Stimulated activated CD4-positive, alpha-beta T cell treated with anti-CD3 and anti-CD28 coated beads, Interleukin-1b, Interleukin-23, amount 100 ng/mL, for 24 hours (primary cell): ENCODE measurements at regions not wholly inside any gene's neighbourhood (a gene's known extent, or its start where the extent isn't known, plus 50 kb on each side); places are given as distances from the start of the nearest gene placed in this dataset.

Experiments
- DNase-seq, 4 experiments: peaks; one replicate each; pipeline ENCODE4 v3.0.0-alpha.2; 2020; ENCODE audit warnings: low read depth in 4 of 4, low spot score in 1 of 4

GRCh38 chr5:171600741-171601265 is 181.4 kb downstream of the FGF18 start:
- no peak for DNase-seq

DNA sequence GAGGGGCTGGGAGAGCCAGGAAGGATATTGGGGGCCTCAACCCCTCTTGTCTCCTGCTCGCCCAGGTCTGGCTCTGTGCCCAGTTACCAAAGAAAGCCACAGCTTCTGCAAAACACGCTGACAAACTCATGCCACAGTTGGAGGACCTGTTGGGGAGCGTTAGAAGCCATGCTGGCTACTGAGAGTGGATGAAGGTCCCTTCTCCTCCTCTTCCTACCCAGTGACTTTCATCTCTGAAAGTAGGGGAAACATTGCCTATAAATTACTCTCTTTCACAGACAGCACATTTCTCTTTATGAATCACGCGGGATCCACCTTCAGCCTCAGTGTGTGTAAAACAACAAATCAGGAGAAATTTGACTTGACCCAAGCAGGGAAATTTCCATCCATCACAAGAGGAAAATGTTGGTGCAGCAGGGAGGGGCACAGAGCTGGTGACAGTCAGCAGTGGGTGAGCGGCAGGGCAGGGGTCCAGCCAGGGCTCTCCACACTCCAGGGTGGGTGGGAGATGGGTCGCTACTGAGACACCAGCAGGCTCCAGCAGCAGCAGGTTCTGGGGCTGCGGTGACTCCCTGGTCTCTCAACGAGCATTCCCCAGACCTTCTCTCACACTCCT is 181.9 kb downstream of the FGF18 start:
- DNase-seq: peak in 1 of 4 experiments; percentile 17

DNA sequence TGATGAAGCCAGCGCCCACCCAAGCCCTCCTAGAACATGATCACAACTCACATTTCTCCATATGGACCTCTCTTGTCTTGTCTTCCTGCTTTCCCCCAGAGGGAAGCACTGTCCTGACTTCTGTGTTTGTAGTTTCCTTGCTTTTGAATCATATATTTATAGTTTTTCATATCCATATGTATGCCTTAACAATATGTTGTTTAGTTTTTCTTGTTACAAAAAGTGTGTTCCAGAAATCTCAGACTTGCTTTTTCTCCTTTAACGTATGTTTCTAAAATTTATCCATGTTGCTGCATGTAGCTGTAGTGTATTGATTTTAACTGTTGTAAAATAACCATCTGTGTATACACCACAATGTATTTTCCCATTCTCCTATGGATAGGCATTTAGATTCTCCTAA is 182.0 kb upstream of the SMIM23 start:
- DNase-seq: no peak

GRCh38 chr5:171604195-171604594 is 181.4 kb upstream of the SMIM23 start:
- no peak for DNase-seq

GRCh38 chr5:171606414-171607024 is 179.1 kb upstream of the SMIM23 start:
- DNase-seq: no peak

- no peak for DNase-seq
These were observed 177.8 kb upstream of the SMIM23 start for GRCh38 chr5:171607863-171608262.

GRCh38 chr5:171609806-171610452 is 175.7 kb upstream of the SMIM23 start:
- DNase-seq: no peak

DNA sequence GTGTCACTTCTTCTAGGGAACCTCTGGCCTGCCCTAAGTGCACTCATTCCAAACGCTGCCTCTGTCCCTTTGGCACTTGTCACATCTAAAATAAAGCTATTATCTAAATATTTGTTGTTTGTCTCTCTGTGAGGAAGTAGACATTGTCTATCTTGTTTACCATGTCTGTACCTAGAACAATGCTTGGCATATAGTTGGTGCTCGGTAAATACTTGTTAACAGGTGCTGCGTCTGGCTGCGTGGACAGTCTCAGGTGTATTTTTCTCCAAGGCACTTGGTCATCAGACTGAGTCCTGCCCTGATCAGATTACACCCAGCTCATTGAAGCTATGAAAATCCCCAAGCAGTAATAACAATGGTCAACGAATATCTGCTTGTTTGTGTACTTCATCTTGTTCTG is 174.9 kb upstream of the SMIM23 start:
- DNase-seq: no peak

GRCh38 chr5:171612749-171613148 is 172.9 kb upstream of the SMIM23 start:
- no peak for DNase-seq

DNA sequence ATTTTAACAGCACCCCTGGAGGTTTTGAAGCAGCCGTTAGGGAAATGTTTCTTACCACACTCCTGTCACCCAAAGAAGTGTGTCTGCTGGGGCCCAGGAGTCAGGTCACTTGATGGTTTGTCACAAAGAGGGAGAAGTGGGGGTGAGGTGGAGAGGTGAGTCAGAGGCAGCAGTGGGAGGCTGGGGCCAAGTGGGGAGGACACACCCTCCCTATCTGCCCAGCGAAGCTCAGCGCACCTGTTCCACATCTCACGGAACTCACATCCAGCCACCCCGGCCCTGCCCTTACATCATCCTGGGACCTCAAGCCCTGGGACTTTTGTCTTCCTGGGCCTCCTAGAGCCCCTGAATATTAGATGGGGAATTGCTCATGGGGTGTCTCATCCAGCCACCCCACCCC is 171.1 kb upstream of the SMIM23 start:
- no peak for DNase-seq

DNA sequence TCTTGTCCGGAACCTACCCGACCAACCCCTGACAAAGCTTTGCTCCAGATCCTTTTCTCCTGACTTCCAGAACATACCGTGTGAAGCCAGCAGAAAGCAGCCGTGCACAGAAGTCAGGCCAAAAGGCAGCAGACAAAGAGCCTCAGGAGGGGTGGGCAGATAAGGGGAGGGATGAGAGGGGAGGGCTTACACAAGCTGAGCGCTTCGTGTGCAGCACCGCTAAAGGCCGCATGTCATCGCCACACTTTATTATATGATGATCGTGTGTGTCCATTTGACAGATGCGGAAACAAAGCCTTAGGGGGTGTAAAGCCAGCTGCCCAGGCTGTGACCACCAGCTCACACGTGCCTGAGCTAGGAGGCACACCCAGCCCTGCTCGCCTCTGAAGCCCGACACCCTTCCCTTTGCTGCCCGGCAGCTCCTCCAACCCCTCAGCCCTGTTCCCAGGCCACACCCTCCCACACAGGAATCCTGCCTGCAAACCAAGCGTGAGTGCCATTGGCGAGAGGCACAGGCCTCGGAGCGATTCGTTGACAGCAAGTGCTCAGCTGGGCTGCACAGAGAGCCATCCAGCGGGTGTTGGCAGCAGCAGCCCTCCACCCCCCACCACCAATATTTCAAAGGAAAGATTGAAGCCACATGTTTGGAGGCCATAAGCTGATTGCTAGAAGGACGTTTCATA is 170.5 kb upstream of the SMIM23 start:
- no peak for DNase-seq

GRCh38 chr5:171615705-171616640 is 169.6 kb upstream of the SMIM23 start:
- DNase-seq: no peak

DNA sequence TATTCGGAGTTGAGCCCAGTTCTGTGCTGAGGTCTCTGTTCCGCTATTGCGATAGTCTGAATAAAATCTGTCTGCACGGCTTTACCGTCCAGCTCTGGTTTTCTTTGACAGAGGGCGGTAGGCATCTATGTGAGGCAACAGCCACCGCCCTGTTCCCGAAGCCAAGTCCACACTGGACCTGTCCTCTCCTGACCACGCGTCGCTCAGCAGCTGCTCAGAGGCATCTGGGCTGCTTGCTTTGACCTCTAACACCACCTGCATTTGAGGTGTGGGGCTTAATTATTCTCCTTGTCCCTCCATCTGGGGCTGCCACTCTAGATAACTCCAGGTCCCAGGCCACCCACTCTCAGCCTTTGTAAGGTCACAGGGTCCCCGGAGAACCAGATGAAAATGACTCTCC is 168.4 kb upstream of the SMIM23 start:
- no peak for DNase-seq

DNA sequence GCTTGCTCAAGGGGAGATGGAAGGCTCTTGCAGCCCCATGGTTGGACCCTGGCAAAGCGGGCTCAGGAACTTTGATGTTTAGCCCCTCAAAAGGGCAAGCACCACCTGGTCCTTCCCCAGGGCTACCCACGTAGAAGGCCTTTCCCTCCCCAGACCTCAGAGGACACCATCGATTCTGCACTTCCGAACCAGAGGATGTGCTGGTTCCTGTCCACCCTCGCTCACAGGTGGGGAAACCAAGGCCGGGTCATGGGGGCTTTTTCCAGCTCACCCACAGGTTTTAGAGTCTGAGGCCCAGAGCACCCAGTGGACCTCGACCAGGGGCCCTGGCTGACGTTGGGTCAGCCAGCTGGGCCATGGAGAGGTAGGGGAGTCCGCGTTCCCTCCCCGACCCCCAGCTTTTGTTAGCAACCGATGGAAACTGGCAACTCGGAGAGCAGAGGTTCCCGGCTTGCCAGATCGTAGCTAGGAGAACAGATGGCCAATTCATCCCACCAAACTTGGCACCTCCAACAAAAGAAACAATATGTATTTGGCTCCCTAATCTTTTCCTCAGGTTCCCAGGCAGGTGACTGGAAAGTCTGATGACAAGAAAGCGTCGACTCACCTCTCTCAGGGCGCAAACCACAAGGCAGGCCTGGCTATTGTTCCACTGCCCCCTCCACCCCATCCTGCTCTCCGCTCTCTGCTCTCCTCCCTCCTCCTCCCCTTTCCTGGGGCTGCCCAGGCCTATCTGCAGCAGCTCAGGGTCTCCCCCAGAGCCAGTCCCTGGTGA is 167.6 kb upstream of the SMIM23 start:
- DNase-seq: no peak

GRCh38 chr5:171619196-171619595 is 166.4 kb upstream of the SMIM23 start:
- DNase-seq: no peak

- no peak for DNase-seq
These were observed 165.9 kb upstream of the SMIM23 start for GRCh38 chr5:171619744-171620143.

DNA sequence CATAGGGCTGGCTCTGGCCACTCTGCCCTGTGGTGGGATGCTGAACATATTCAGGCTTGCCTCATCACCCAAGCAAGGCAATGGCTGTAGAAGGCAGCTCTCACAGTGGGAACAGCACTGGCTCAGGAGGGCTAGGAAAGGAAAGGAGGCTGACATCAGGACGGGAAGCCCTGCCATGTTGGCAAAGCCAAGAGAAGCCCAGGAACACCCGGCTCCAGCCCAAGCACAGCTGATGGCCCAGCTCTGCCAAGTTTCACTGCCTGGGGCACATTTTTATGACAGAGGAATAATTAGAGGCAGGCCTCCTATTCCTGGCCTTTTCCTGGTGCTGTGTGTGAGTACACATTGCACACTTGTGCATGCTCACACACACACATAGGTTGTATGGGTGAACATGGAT is 163.6 kb upstream of the SMIM23 start:
- no peak for DNase-seq

DNA sequence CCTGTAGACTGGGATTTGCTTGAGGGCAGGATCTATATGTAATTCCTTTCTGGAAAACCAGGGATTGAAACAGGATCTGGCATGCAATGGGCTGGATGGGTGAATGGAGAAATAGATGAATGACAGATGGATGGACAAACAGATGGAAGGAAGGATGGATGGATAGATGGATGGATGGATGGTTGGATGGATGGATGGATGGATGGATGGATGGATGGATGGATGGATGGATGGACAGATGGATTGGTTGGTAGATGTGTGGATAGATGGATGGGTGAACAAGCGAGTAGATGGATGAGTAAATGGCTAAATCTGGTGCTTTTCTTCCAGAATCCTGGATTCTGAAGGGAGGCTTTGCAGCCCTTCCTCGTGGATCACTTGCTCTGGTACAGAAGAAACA is 162.5 kb upstream of the SMIM23 start:
- no peak for DNase-seq

- no peak for DNase-seq
These were observed 162.0 kb upstream of the SMIM23 start for GRCh38 chr5:171623551-171624097.

DNA sequence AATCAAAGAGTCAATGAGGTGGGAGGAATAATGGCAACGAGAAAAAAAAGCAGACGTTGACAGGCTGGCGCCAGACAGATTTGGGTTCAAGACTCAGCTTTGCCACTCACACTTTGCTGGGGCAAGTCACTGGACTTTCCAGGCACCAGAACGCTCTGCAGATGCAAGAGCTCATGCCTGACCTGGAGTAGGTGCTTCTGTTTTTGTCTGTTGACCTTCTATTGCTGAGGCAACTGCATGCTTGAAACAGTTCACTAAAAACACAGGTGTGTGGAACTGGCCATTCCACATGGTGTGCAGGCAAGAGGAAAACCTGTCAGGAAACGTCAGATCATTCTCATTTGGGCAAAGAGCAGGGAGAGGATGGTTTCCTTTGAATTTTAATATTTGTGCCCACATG is 161.2 kb upstream of the SMIM23 start:
- DNase-seq: no peak
